Skin epidermis (tissue), 12 donors: ENCODE measurements at regions not wholly inside any gene's neighbourhood (a gene's known extent, or its start where the extent isn't known, plus 50 kb on each side); places are given as distances from the start of the nearest gene placed in this dataset.
"Not testable (repeated sequence)": the region's sequence is repeated elsewhere in the genome, so short reads cannot be mapped to it uniquely, and the experiment has no call there.

Source experiments
- H3K27ac ChIP-seq, 21 experiments: fragments of 200-600 bp; sonication (generic) in 11 of 21; one replicate each; pipeline ENCODE4 v1.5.0; 2020; ENCODE audit warnings: mild to moderate bottlenecking in 3 of 21, inconsistent platforms in 2 of 21, moderate library complexity in 2 of 21
- H3K4me3 ChIP-seq, 7 experiments: fragments of 200-600 bp; sonication (generic) in 2 of 7; one replicate each; pipeline ENCODE4 v1.5.0; 2020; ENCODE audit warnings: inconsistent platforms in 2 of 7, mild to moderate bottlenecking in 2 of 7, moderate library complexity in 1 of 7

DNA sequence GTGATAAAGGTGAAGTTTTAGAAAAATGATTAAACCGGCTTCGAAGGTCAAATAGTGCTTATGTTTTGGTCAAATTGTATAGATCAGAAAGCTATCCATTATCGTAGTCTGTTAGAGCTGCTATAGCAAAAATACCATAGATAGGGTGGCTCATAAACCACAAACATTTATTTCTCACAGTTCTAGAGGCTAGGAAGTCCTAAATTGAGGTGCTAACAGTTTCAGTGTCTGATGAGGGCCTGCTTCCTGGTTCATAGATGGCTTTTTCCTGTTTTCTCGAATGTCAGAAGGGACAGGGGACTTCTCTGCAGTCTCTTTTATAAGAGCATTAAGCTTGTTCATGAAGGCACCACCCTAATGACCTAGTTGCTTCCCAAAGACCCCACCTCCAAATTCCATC is 186.6 kb upstream of the ERBB4 start:
- H3K4me3 ChIP-seq = no peak overlapping the region
- H3K27ac ChIP-seq = no peak overlapping the region

DNA sequence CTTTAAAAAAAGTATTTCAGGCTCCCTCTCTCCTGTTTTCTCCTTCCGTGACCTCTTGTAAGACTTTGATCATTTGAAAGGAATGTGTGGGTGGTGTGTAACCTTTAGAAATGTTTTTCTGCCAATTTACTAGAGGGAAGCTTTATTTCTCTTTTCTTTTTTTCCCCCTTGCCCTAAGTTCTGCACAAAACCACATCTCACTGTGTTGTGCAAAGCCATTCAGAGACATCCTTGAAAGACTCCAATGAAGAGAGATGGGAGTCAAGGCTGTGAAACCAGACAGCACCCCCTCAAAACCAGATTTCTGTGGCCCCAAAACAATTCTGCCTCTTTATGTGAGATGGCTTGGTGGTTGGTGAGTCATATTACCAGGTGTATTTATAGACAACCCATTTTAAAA is 184.6 kb upstream of the ERBB4 start:
- H3K4me3 ChIP-seq = no peak overlapping the region

DNA sequence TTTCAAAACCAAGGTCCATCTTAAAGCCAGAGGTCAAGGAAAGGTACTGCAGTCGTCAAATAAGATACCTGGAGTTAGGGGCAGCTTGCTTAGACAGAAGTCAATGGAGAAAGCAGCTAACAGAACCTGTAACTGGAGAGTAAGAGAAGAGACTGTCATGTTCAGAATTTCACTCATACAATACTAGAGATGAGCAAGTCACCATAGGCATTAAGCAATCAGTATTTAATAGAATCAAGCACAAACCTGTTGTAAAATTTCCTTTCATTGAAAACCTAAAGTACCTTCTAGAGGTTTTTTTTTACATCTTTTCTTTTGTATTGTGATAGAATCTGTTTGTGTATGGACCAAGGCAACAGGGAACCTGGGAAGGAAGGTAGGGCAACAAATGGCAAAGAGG is 183.4 kb upstream of the ERBB4 start:
- Histone ChIP-seq H3K4me3 (no peak overlapping the region), H3K27ac (no peak overlapping the region)

More for the DNA sequence above, 184.6 kb upstream of the ERBB4 start:
- no peak overlapping the region for H3K27ac ChIP-seq

DNA sequence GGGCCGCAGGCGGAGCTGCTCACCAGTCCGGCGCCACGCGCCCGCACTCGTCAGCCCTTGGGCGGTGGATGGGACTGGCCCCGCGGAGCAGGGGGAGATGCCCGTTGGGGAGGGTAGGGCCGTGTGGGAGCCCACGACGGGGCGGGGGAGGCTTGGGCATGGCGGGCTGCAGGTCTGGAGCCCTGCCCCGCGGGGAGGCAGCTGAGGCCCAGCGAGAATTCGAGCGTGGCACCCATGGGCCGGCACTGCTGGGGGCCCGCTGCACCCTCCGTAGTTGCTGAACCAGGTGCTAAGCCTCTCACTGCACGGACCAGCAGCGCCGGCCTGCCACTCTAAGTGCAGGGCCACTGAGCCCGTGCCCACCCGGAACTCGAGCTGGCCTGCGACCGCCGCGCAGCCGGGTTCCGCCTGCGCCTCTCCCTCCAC is 182.4 kb upstream of the ERBB4 start:
- Histone ChIP-seq H3K4me3 (no peak overlapping the region), H3K27ac (no peak overlapping the region)

DNA sequence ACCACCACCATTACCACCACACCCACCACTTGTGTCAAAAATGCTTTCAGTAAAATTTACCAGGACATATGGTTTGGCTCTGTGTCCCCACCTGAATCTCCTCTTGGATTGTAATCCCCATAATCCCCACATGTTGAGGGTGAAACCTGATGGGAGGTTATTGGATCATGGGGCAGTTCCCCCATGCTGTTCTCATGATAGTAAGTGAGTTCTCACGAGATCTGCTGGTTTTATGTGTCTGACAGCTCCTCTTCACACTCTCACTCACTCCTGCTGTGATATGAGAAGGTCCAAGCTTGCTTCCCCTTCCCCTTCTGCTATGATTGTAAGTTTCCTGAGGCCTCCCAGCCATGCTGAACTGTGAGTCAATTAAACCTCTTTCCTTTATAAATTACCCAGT is 176.8 kb upstream of the ERBB4 start:
- H3K4me3 ChIP-seq, H3K27ac ChIP-seq: not testable (repeated sequence)

DNA sequence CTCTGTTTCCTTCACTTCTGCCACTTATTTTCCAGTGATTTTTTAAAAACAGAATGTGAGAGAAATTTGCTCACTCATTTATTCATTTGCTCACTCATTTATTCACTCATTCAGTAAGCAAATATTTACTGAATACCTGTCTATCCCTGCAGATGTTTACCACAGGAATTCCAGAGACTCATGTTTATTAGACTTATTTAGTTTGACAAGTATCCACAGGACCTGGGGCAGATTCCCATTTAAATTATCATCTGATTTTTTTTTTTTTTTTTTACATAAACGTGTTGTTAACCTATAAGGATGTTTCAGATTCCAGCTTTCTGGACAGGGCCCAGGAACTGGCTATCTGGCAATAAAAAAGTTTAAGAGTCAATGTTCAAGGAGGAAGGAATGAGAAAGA is 175.1 kb upstream of the ERBB4 start:
- Histone ChIP-seq H3K4me3 (no peak overlapping the region), H3K27ac (no peak overlapping the region)

DNA sequence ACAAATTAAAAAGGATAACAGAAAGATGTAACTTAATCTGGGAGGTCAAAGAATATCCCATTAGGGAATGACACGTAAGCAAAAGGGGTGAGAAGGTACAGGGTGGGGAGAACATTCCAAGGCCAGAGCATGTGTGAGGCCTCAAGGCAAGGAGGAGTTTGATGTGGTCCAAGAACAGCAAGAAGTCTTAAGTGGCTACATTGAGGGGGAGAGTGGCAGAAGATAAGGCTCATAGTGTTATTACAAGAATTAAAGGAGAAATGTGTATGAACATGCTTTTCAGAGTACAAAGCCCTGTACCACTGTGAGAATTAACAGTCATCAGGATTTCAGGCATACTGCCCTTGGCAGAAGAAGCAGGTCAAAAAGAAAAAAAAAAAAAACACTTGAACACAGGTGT is 174.4 kb upstream of the ERBB4 start:
- H3K27ac ChIP-seq = no peak overlapping the region
- H3K4me3 ChIP-seq = no peak overlapping the region

DNA sequence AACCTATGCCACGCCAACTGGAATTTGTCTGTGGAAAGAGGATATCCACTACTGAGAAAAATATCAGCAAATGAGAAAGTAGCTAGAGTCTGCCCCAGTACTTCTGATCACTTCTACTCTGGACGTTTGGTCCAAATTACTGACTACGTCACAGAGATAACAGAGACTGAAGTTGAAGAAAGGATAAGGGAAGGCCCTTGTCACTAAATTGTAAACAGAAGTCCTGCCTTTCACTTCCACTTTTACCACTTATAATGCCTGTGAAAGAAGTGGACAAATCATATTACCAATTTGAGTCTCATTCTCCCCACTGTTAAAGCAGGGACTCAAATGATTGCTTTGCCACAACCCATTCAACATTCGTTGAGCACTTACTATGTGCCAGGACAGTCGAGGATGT is 173.9 kb upstream of the ERBB4 start:
- Histone ChIP-seq H3K4me3 (no peak overlapping the region), H3K27ac (no peak overlapping the region)

DNA sequence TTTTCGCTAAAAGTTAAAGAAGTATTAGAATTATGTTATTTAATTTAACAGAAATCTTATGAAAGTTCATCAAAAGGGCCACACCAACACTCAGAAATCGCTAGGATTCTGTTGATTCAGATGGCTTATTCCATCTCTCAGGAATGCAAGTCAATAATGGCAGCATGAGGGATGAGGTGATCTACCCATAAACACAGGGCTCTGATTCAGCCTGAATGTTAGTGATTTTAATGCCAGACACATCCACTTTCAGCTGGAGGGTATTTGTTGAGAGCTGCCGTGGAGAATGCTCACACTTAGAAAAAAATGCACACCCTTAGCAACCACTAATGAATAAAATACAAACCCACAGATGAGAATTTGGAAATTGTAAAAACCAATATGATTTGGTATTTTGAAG is 173.3 kb upstream of the ERBB4 start:
- H3K4me3 ChIP-seq = no peak overlapping the region
- no peak overlapping the region for H3K27ac ChIP-seq

DNA sequence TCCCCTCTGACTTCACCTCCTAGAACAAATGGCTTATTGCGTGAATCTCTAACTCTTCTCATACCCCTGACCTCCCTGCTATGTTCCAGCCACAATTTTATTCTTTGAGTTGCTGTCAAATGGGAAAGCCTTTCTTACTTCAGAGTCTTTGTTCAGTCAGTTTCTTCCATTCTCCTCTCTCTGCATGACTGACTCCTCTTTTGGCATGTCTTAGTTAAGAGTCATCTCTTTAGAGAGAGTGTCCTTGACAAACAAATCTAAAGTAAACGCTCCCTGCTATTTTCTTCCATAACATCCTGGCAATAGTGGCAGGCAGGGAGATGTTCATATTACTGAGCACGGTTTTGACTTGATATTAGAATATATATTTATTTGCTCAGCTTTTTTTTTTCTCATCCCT is 170.7 kb upstream of the ERBB4 start:
- H3K27ac ChIP-seq = no peak overlapping the region
- H3K4me3 ChIP-seq = no peak overlapping the region

DNA sequence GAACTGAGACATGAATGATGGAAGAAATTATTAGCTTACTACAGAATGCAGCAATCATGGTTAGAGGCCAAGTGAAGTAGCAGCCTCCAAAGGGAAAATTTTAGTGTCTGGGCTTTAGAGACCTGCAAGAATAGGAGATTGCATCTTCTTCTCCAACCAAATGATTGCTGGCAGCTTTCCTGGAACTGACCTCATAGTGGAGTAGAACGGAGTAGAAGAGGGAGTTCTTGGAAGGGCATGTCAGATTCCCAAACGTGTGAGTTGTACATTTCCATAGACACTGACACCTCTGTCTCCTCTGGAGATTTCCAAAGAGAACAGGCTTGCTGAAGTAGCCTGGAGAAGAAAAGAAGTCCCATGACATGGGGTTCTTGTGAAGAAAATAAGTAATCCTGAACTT is 169.8 kb upstream of the ERBB4 start:
- no peak overlapping the region for H3K4me3 ChIP-seq
- no peak overlapping the region for H3K27ac ChIP-seq

DNA sequence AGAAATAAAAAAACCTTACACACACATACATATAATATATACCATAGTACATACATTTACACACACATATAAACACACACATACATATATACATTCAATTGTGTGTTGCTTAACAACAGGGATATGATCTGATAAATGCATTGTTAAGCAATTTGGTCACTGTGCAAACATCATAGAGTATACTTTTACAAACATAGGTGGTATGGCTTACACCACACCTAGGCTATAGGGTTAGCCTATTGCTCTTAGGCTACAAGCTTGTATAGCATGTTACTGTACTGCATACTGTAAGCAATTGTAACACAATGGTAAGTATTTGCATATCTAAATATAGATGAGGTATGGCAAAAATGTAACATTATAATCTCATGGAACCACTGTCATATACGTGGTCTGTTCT is 156.8 kb upstream of the ERBB4 start:
- Histone ChIP-seq H3K4me3 (no peak overlapping the region), H3K27ac (no peak overlapping the region)

DNA sequence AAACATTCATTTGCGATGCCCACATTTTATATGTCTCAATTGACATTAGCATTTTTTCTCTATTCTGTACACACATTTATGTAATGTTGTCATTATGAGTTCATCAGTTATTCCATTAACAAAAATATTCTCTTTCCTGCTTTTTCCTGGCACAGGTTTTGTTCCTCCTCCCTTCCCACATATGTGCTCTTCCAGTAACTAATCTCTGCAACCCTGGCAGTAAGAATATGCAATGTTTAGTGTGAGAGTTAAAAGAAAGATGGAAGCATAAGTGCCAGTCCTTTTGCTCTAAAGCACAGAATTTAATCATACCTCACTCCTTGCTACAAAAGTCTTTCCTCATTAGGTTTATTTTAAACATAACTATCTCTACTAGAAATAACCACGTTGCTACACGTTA is 155.8 kb upstream of the ERBB4 start:
- no peak overlapping the region for H3K27ac ChIP-seq
- H3K4me3 ChIP-seq = no peak overlapping the region

DNA sequence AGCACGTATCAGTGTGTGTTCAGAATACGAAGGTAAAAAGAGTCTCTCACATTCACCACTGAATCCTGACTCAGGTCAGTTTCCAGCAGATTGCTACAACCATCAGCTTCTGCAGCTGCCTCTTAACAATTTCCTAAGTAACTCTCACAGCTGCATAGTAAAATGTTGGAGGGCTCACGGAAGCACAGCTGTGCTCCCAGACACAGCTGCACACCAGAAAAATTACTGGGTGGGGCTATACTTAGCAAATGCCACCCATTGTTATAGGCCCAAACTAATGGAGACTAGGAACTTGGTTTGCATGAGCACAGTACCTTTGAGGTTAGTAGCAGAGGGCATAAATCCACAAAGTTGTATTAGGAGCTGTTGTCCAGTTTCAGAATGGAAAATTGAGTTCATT is 153.9 kb upstream of the ERBB4 start:
- Histone ChIP-seq H3K4me3 (no peak overlapping the region), H3K27ac (no peak overlapping the region)

DNA sequence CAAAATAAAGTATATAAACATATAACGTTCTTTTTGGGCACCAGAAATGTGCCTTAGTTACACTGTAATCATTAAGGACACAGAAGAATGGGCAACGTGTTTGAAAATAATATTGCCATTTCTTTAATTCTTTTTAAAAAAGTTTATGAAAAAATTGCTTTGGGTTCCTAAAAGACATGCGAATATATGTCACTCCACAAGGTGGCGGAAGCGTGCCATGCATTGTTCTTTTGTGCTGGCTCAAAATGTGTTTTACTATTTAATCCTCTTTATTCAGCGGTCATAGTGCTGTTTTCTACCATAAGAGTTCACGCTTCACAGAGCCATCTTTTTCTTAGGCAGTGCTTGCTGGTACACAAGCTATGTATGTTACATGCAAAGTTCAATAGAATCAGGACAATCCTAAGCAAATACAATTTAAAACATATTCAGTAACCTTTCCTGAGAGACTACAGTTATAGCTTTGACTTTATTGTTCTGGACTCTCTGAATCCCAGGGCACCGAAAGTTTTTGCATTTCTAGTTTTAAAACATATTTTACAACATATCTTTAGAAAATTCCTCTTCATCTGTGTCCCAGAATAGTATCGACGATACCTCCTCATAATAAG is 147.8 kb upstream of the ERBB4 start:
- H3K27ac ChIP-seq = no peak overlapping the region
- H3K4me3 ChIP-seq = no peak overlapping the region

DNA sequence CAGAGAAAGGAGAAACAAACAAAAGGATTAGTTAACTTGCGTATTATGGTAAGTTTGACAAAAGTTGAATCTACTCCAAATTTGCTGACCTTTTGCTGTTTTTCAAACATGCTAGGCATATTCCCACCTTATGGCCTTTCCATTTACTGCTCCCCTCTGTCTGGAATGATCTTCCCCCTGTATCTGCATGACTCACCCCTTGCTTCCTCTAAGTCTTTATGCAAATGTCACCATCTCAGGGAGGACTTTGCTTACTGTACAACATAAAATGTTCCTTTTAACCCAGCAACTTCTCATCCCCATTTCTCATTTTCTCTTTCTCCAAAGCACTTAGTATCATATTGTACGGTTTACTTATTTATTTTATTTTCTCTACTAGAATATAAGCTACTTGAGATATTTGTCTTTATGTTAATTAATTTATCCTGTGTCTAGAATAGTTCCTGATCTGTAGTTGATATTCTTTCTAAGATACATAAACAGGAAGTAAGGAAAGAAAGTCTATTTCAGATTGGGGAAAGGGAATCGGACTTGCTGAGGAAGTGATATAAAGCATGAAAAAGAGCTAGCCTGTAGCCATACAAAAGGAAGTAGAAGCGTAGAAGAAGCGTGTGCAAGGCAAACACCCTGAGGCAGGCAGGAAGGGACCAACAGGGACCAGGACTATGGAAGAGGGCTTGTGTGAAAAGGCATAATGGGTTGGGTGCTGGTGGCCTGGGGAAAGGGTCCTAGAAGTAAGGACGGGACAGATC is 144.9 kb upstream of the ERBB4 start:
- no peak overlapping the region for H3K4me3 ChIP-seq

DNA sequence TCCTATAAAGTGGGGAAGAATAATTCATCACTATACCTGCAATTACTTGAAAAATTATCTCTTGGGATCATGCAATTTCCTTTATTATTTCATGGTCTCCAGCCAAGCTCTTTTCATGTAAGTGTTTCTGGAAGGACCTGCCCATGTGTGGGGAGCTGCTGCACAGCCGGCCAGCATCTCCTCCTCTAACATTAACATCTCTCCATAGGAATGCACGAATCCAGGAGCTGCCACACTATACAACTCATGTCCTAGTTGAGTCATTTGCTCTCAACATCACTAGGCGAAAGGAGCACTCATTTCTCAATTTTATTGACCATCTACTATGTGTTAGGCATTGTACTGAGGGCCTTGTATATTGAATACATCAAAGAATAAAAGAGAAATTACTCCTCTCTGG is 144.3 kb upstream of the ERBB4 start:
- Histone ChIP-seq H3K27ac (no peak overlapping the region), H3K4me3 (no peak overlapping the region)

More for the DNA sequence above, 144.9 kb upstream of the ERBB4 start:
- no peak overlapping the region for H3K27ac ChIP-seq

DNA sequence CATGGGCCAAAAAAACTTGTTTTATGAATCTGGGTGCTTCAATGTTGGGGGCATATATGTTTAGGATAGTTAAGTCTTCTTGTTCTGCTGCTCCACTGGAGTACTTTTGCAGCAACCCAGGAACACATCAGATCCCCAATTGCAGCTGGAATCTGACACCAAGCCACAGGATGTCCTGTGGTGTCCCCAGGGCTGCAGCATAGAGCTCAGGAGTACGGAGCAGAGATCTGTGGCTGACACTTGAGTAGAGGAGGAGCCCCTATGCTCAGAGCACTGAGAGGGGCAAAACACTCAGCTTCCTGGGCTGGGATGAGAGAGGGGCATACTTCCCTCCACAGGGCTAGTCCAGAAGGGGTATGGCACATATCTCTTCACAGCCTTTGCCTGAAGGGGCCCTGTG is 138.9 kb upstream of the ERBB4 start:
- no peak overlapping the region for H3K4me3 ChIP-seq
- H3K27ac ChIP-seq = no peak overlapping the region

DNA sequence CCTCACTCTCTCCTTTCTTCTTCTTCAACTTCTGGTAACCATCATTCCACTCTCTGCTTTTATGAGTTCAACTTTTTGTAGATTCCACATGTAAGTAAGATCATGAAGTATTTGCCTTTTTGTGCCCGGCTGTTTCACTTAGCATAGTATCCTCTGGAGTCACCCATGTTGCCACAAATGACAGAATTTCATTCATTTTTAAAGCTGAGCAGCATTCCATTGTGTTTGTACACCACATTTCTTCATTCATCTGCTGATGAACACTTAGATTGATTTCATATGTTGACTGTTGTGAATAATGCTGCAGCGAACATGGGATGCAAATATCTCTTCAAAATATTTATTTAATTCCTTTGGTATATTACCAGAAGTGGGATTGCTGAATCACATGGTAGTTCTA is 133.6 kb upstream of the ERBB4 start:
- no peak overlapping the region for H3K4me3 ChIP-seq
- no peak overlapping the region for H3K27ac ChIP-seq

DNA sequence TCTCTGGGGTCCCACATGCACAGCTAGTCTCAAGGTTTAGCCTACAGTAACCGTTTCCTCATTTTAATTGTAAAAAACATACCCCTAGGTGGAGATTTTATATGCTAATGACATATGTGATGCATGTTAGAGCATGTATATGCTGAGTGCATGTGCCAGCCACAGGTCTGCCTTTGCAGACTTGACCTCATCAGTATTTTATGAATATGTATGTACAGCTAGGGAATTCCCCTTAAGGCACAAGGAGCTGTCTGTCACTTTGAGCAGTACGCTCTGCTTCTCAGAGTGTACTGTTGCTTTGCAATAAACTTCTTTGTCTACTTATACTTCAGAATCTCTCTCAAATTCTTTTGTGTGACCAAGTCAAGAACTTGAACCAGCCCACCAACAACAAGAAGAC is 131.2 kb upstream of the ERBB4 start:
- no peak overlapping the region for H3K27ac ChIP-seq

DNA sequence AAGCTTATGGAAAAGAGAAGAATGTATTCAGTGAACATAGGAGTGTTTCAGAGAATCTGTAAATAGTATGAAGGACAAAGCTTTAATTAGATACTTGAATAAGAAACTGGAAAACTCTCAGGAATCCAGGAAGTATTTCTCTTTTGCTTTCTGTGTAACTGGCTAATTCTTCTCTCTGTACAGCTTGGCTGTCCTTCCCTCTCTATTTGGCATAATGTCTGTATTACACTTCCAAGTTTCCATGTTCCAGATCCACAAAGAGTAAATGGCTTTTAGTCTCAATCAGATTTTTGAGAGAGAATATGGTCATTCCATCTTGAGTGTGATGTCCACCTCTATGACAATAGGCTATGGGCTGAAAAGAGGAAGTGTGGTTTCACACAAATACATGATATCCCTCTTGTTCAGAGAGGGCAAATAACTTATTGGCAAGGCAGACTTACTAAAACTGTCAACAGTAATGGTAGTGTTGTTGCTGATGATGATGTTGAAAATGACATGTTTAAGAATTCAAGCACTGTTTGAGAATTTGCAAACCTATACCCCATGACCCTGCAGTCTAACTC is 129.2 kb upstream of the ERBB4 start:
- Histone ChIP-seq H3K4me3 (no peak overlapping the region), H3K27ac (no peak overlapping the region)

More for the DNA sequence above, 131.2 kb upstream of the ERBB4 start:
- no peak overlapping the region for H3K4me3 ChIP-seq

DNA sequence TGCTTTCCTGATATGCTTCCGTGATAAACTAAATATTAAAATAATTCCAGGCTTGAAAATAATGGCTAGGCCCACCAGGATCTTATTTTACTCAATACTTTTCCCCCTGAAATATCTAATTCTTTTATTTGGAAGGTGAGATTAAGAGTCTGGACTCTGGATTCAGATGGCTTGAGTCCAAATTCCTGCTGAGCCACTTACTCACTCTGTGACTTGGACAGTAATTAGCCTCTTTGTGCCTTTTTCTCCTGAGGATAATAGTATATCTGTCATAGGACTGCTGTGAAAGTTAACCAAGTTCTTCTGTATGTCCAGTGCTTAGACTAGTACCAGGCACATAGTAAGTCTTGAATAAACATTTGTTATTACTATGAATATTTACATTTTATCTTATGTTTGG is 127.3 kb upstream of the ERBB4 start:
- Histone ChIP-seq H3K27ac (no peak overlapping the region), H3K4me3 (no peak overlapping the region)
